H1 (cell line): ENCODE measurements at regions not wholly inside any gene's neighbourhood (a gene's known extent, or its start where the extent isn't known, plus 50 kb on each side); places are given as distances from the start of the nearest gene placed in this dataset.

Source experiments
- CTCF ChIA-PET: fragments of 300-600 bp; sonication (Branson Sonifier 250); formaldehyde crosslinking; loops from one replicate; lab custom pipeline; 2021; ENCODE audit not compliant: partially characterized antibody; lab: Charles Lee
- POLR2A ChIA-PET: fragments of 300-600 bp; sonication (Branson Sonifier 250); formaldehyde crosslinking; loops from one replicate; lab custom pipeline; 2021; ENCODE audit warnings: inconsistent platforms; ENCODE audit not compliant: partially characterized antibody; lab: Charles Lee
- DNase-seq, 2 experiments: peaks; one replicate each; pipeline versions ENCODE4 v3.0.0 to v3.0.0-alpha.2; 2010 to 2022; ENCODE audit warnings: low spot score in 2 of 2, low read depth in 1 of 2, mixed read lengths in 1 of 2
- FAIRE-seq: peaks from 2 replicates; lab custom pipeline; 2011; peaks lifted over from hg19 to GRCh38; lab: Jason Lieb, UNC
- H2AFZ ChIP-seq: 2 replicates; pipeline ENCODE4 v1.8.1; 2012; ENCODE audit warnings: low read length, inconsistent platforms
- H2AK5ac ChIP-seq: 2 replicates; pipeline ENCODE4 v1.6.1; 2013; ENCODE audit warnings: low read depth, low read length
- H2BK120ac ChIP-seq: replicated peaks from 2 replicates; pipeline ENCODE3; 2013; ENCODE audit warnings: low read depth, low read length, inconsistent platforms
- H2BK12ac ChIP-seq: 2 replicates; pipeline ENCODE4 v1.6.1; 2013; ENCODE audit warnings: low read depth, low read length
- H2BK15ac ChIP-seq: 2 replicates; pipeline ENCODE4 v1.6.1; 2013; ENCODE audit warnings: low read length
- H2BK20ac ChIP-seq: 2 replicates; pipeline ENCODE4 v1.6.1; 2013; ENCODE audit warnings: low read length
- H2BK5ac ChIP-seq: 2 replicates; pipeline ENCODE4 v1.6.1; 2013; ENCODE audit warnings: low read depth, low read length
- H3K14ac ChIP-seq: 2 replicates; pipeline ENCODE4 v1.6.1; 2013; ENCODE audit warnings: inconsistent platforms; ENCODE audit not compliant: insufficient read length
- H3K18ac ChIP-seq: 2 replicates; pipeline ENCODE4 v1.6.1; 2013; ENCODE audit warnings: low read length; ENCODE audit errors: extremely low read depth
- H3K23ac ChIP-seq: 2 replicates; pipeline ENCODE4 v1.6.1; 2013; ENCODE audit warnings: inconsistent platforms; ENCODE audit not compliant: insufficient read length
- H3K23me2 ChIP-seq: 2 replicates; pipeline ENCODE4 v1.6.1; 2013; ENCODE audit warnings: low read depth, low read length
- H3K27ac ChIP-seq: 2 replicates; pipeline ENCODE4 v1.6.1; 2011; ENCODE audit warnings: low read depth, low read length, inconsistent platforms
- H3K27me3 ChIP-seq, 4 experiments: replicated peaks in 1 of 4; 1 replicate in 1 of 4; 2 replicates in 3 of 4; pipeline versions ENCODE4 v1.6.1 to v1.8.1; 2011 to 2013; ENCODE audit warnings: low read length in 3 of 4, mild to moderate bottlenecking in 3 of 4, inconsistent platforms in 2 of 4, mixed read lengths in 2 of 4, moderate library complexity in 1 of 4; ENCODE audit not compliant: control insufficient read depth in 3 of 4, insufficient read depth in 3 of 4; ENCODE audit errors: extremely low read depth in 1 of 4
- H3K36me3 ChIP-seq, 4 experiments: 2 replicates each; pipeline versions ENCODE4 v1.6.1 to v1.8.1; 2011 to 2013; ENCODE audit warnings: mild to moderate bottlenecking in 4 of 4, low read length in 3 of 4, moderate library complexity in 2 of 4, control low read depth in 1 of 4, inconsistent platforms in 1 of 4; ENCODE audit not compliant: insufficient read depth in 4 of 4, control insufficient read depth in 2 of 4
- H3K4ac ChIP-seq: replicated peaks from 2 replicates; pipeline ENCODE3; 2013; ENCODE audit warnings: low read length, low read depth, mixed read lengths, inconsistent platforms; ENCODE audit not compliant: insufficient read length
- H3K4me1 ChIP-seq, 4 experiments: replicated peaks in 1 of 4; 1 replicate in 1 of 4; 2 replicates in 3 of 4; pipeline versions ENCODE4 v1.6.1 to v1.8.1; 2011 to 2013; ENCODE audit warnings: low read length in 3 of 4, inconsistent platforms in 2 of 4, mixed read lengths in 1 of 4; ENCODE audit not compliant: insufficient read depth in 4 of 4, control insufficient read depth in 3 of 4
- H3K4me2 ChIP-seq, 2 experiments: 2 replicates each; pipeline versions ENCODE4 v1.6.1 to v1.8.1; 2011 to 2013; ENCODE audit warnings: low read depth in 2 of 2, low read length in 2 of 2, control low read depth in 1 of 2, inconsistent platforms in 1 of 2, mild to moderate bottlenecking in 1 of 2; ENCODE audit not compliant: insufficient read depth in 1 of 2
- H3K4me3 ChIP-seq, 4 experiments: fragments of 200-600, 300-600 bp in 1 of 4; sonication (generic), shearing (Covaris generic), sonication (Bioruptor Twin) in 1 of 4; 2 replicates each; pipeline versions ENCODE4 v1.5.1 to v1.8.1; 2011 to 2016; ENCODE audit warnings: low read length in 4 of 4, low read depth in 3 of 4, control low read depth in 2 of 4, inconsistent platforms in 2 of 4, mild to moderate bottlenecking in 2 of 4, mixed read lengths in 1 of 4, moderate library complexity in 1 of 4; ENCODE audit not compliant: insufficient read depth in 2 of 4; ENCODE audit errors: extremely low read depth in 1 of 4
- H3K56ac ChIP-seq: replicated peaks from 2 replicates; pipeline ENCODE3; 2013; ENCODE audit warnings: low read depth, mild to moderate bottlenecking, mixed read lengths, low read length, inconsistent platforms; ENCODE audit not compliant: insufficient read length
- H3K79me1 ChIP-seq: 2 replicates; pipeline ENCODE4 v1.6.1; 2013; ENCODE audit warnings: low read depth, low read length, control low read depth
- H3K79me2 ChIP-seq, 2 experiments: 2 replicates each; pipeline versions ENCODE4 v1.6.1 to v1.8.1; 2012 to 2013; ENCODE audit warnings: low read length in 2 of 2, mild to moderate bottlenecking in 2 of 2, inconsistent platforms in 1 of 2; ENCODE audit not compliant: insufficient read depth in 2 of 2, control insufficient read depth in 1 of 2
- H3K9ac ChIP-seq, 4 experiments: replicated peaks in 1 of 4; 1 replicate in 1 of 4; 2 replicates in 3 of 4; pipeline versions ENCODE4 v1.6.1 to v1.8.1; 2011 to 2013; ENCODE audit warnings: low read depth in 3 of 4, low read length in 3 of 4, control low read depth in 2 of 4, mild to moderate bottlenecking in 2 of 4, moderate library complexity in 2 of 4, inconsistent platforms in 1 of 4; ENCODE audit errors: extremely low read depth in 1 of 4
- H3K9me3 ChIP-seq, 2 experiments: 2 replicates each; pipeline versions ENCODE4 v1.6.1 to v1.8.1; 2012 to 2013; ENCODE audit warnings: mild to moderate bottlenecking in 2 of 2, moderate library complexity in 2 of 2, control low read depth in 1 of 2, inconsistent platforms in 1 of 2, low read depth in 1 of 2, low read length in 1 of 2, mixed read lengths in 1 of 2; ENCODE audit not compliant: insufficient read depth in 2 of 2
- H4K20me1 ChIP-seq, 2 experiments: replicated peaks in 1 of 2; 2 replicates each; pipeline versions ENCODE3 to v1.8.1; 2011 to 2013; ENCODE audit warnings: inconsistent platforms in 2 of 2, low read length in 2 of 2, mild to moderate bottlenecking in 1 of 2; ENCODE audit not compliant: insufficient read depth in 2 of 2, control insufficient read depth in 1 of 2
- H4K5ac ChIP-seq: 2 replicates; pipeline ENCODE4 v1.6.1; 2013; ENCODE audit warnings: low read length, low read depth, mixed read lengths, inconsistent platforms; ENCODE audit not compliant: insufficient read length
- H4K8ac ChIP-seq: 2 replicates; pipeline ENCODE4 v1.8.0; 2013; ENCODE audit warnings: mild to moderate bottlenecking, moderate library complexity, low read length, inconsistent platforms; ENCODE audit not compliant: insufficient read depth; ENCODE audit errors: extremely low read depth
- H4K91ac ChIP-seq: replicated peaks from 2 replicates; pipeline ENCODE3; 2013; ENCODE audit warnings: low read length, mixed read lengths, inconsistent platforms; ENCODE audit not compliant: insufficient read length
- SRF ChIP-seq: IDR thresholded peaks from 2 replicates; pipeline ENCODE4 v1.6.1; 2011; ENCODE audit warnings: mild to moderate bottlenecking, low read depth, low read length, moderate library complexity
- SUZ12 ChIP-seq: fragments of 200-600 bp; sonication (generic); IDR thresholded peaks from 2 replicates; pipeline ENCODE4 v1.6.1; 2012; ENCODE audit warnings: mild to moderate bottlenecking, inconsistent platforms, low read length, moderate library complexity, mixed read lengths
- WGBS, 2 experiments: shearing (Covaris generic) in 1 of 2; methylation state at CpG; one replicate each; pipeline versions ENCODE4 v1.1.6 to v1.1.7; 2013 to 2015; ENCODE audit warnings: low lambda C conversion rate in 2 of 2, mixed read lengths in 2 of 2, inconsistent platforms in 1 of 2, low coverage in 1 of 2, missing lambda C conversion rate in 1 of 2; ENCODE audit not compliant: insufficient replicate concordance in 2 of 2, insufficient coverage in 1 of 2, insufficient read length in 1 of 2; ENCODE audit errors: extremely low coverage in 1 of 2, missing lambda C conversion rate in 1 of 2; 5-methylcytosine and 5-hydroxymethylcytosine counted together

DNA sequence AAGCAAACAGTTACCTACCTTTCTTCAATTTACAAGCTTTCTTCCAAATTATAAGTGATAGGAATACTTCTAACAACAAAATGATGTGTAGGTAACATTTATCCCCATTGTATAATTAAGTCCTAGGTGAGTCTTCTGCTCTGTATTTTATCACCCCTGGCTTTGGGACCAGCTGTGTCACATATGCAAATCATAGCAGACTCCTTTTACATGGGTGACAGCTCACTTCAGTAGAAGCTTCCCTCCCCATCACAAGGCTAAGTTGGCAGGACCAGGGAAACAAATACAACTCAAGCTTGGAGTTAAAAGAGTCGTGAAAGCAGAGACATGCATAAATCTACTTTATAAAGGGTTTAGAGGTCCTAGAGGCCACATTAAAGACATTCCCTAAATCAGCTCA lies 121.1 kb upstream of the RUNX1 start:
- 0 out of 4 replicates have a peak, but pooled peaks cover 0 to under 1% of the 10 kb centered on the region in 2 experiments for H3K9me3 ChIP-seq
- no peak overlapping the region for H2BK15ac ChIP-seq
- no peak overlapping the region for H2BK12ac ChIP-seq
- no peaks in the 10 kb centered on the region for H3K79me2 ChIP-seq
- no peak overlapping the region for H3K9ac ChIP-seq
- H3K4me3 ChIP-seq, result no peak overlapping the region
- H3K4me1 ChIP-seq, result peaks cover 0 to 4% (median 2%) of the 10 kb centered on the region in 4 experiments; a peak in 4 of 7 replicates
- H3K56ac ChIP-seq, result no peak overlapping the region
- no peak overlapping the region for H2AK5ac ChIP-seq
- no peak overlapping the region for H2BK120ac ChIP-seq
- H2BK20ac ChIP-seq, result no peak overlapping the region
- no peak overlapping the region for H4K8ac ChIP-seq
- no peaks in the 10 kb centered on the region for H3K36me3 ChIP-seq
- no peak overlapping the region for H3K18ac ChIP-seq
- no peak overlapping the region for H3K4me2 ChIP-seq
- no peaks in the 10 kb centered on the region for H4K20me1 ChIP-seq
- no peaks in the 10 kb centered on the region for H3K23me2 ChIP-seq
- TF ChIP-seq SRF, result no peak
- no peak for TF ChIP-seq SUZ12
- H3K4ac ChIP-seq, result no peak overlapping the region
- WGBS, 2 experiments, result 83% methylated on average over 1 of the region's 1 CpG; no CpG with 5 or more reads in 1 of the 2 experiments
- no peak overlapping the region for H4K5ac ChIP-seq
- no peak overlapping the region for H2BK5ac ChIP-seq
- H2AFZ ChIP-seq, result no peak overlapping the region
- H3K14ac ChIP-seq, result no peak overlapping the region
- H4K91ac ChIP-seq, result no peak overlapping the region
- ChIA-PET CTCF (interaction anchor here (0.6 to 1.2 kb wide), 4 partner anchors 50 to 534 kb away, joined by 3 to 4 read pairs (median 4); no protein-coding TSS in a partner anchor), POLR2A (no interaction called here)
- DNase-seq (no peak), FAIRE-seq (no peak)
- H3K79me1 ChIP-seq, result no peaks in the 10 kb centered on the region
- H3K27ac ChIP-seq, result no peak overlapping the region
- H3K27me3 ChIP-seq, result no peaks in the 10 kb centered on the region
- no peak overlapping the region for H3K23ac ChIP-seq
